Trophoblast cell (in vitro differentiated cells and primary cell): ENCODE measurements at regions not wholly inside any gene's neighbourhood (a gene's known extent, or its start where the extent isn't known, plus 50 kb on each side); places are given as distances from the start of the nearest gene placed in this dataset.

Source experiments
- DNase-seq, 2 donors: peaks; one replicate each; pipeline ENCODE4 v3.0.0-alpha.2; 2016
- H2AFZ ChIP-seq: 2 replicates; pipeline ENCODE4 v1.6.1; 2013; ENCODE audit warnings: low read length, moderate library complexity, mild to moderate bottlenecking; ENCODE audit not compliant: insufficient read depth, poor library complexity
- H2AK5ac ChIP-seq: 2 replicates; pipeline ENCODE4 v1.6.1; 2013; ENCODE audit warnings: mild to moderate bottlenecking, low read length
- H2BK120ac ChIP-seq: 2 replicates; pipeline ENCODE4 v1.6.1; 2013; ENCODE audit warnings: low read length, mild to moderate bottlenecking, moderate library complexity; ENCODE audit not compliant: insufficient read depth, poor library complexity
- H2BK12ac ChIP-seq: 2 replicates; pipeline ENCODE4 v1.6.1; 2013; ENCODE audit warnings: mild to moderate bottlenecking, low read length, moderate library complexity
- H2BK5ac ChIP-seq: 2 replicates; pipeline ENCODE4 v1.6.1; 2013; ENCODE audit warnings: low read length, low read depth, moderate library complexity, mild to moderate bottlenecking; ENCODE audit not compliant: poor library complexity
- H3K14ac ChIP-seq: 2 replicates; pipeline ENCODE4 v1.6.1; 2013; ENCODE audit warnings: mild to moderate bottlenecking, low read length
- H3K18ac ChIP-seq: 2 replicates; pipeline ENCODE4 v1.6.1; 2013; ENCODE audit warnings: mild to moderate bottlenecking, low read length
- H3K23ac ChIP-seq: 2 replicates; pipeline ENCODE4 v1.6.1; 2013; ENCODE audit warnings: low read length
- H3K27ac ChIP-seq: 2 replicates; pipeline ENCODE4 v1.5.1; 2013; ENCODE audit warnings: low read depth, mild to moderate bottlenecking, inconsistent platforms, low read length, moderate library complexity
- H3K27me3 ChIP-seq: 2 replicates; pipeline ENCODE4 v1.6.1; 2013; ENCODE audit warnings: inconsistent platforms, mild to moderate bottlenecking, low read length, moderate library complexity; ENCODE audit not compliant: insufficient read depth
- H3K36me3 ChIP-seq, 2 experiments: 1 replicate in 1 of 2; 2 replicates in 1 of 2; pipeline ENCODE4 v1.6.1; 2013; ENCODE audit warnings: low read length in 2 of 2, mild to moderate bottlenecking in 2 of 2, moderate library complexity in 1 of 2; ENCODE audit not compliant: insufficient read depth in 2 of 2, control insufficient read depth in 1 of 2
- H3K4ac ChIP-seq: 2 replicates; pipeline ENCODE4 v1.6.1; 2013; ENCODE audit warnings: low read depth, mild to moderate bottlenecking, low read length, moderate library complexity
- H3K4me1 ChIP-seq, 2 experiments: 1 replicate in 1 of 2; 2 replicates in 1 of 2; pipeline ENCODE4 v1.6.1; 2013; ENCODE audit warnings: low read length in 2 of 2, mild to moderate bottlenecking in 2 of 2, moderate library complexity in 1 of 2; ENCODE audit not compliant: insufficient read depth in 2 of 2, control insufficient read depth in 1 of 2
- H3K4me2 ChIP-seq: 2 replicates; pipeline ENCODE4 v1.6.1; 2013; ENCODE audit warnings: inconsistent platforms, mild to moderate bottlenecking, low read length, moderate library complexity
- H3K4me3 ChIP-seq: 2 replicates; pipeline ENCODE4 v1.5.1; 2013; ENCODE audit warnings: mild to moderate bottlenecking, low read depth, low read length, inconsistent platforms
- H3K79me1 ChIP-seq: one replicate; pipeline ENCODE4 v1.6.1; 2013; ENCODE audit warnings: low read length
- H3K79me2 ChIP-seq: 2 replicates; pipeline ENCODE4 v1.6.1; 2013; ENCODE audit warnings: low read length, mild to moderate bottlenecking; ENCODE audit not compliant: control insufficient read depth, insufficient read depth, poor library complexity
- H3K9ac ChIP-seq: 2 replicates; pipeline ENCODE4 v1.6.1; 2013; ENCODE audit warnings: mild to moderate bottlenecking, low read length
- H3K9me3 ChIP-seq: 2 replicates; pipeline ENCODE4 v1.6.1; 2013; ENCODE audit warnings: low read depth, mild to moderate bottlenecking, control low read depth, inconsistent platforms, low read length; ENCODE audit not compliant: insufficient read depth
- H4K12ac ChIP-seq: 2 replicates; pipeline ENCODE4 v1.6.1; 2013; ENCODE audit warnings: low read depth, mild to moderate bottlenecking, low read length, moderate library complexity
- H4K8ac ChIP-seq: 2 replicates; pipeline ENCODE4 v1.6.1; 2013; ENCODE audit warnings: low read depth, mild to moderate bottlenecking, low read length, moderate library complexity
- H4K91ac ChIP-seq: one replicate; pipeline ENCODE4 v1.6.1; 2013; ENCODE audit warnings: low read depth, mild to moderate bottlenecking, low read length, moderate library complexity
- WGBS: extraction: QIAGEN DNeasy Blood & Tissue Kit; methylation state at CpG from one replicate; pipeline ENCODE4 v1.1.7; 2013; ENCODE audit warnings: missing lambda C conversion rate; ENCODE audit not compliant: insufficient read length, insufficient coverage; ENCODE audit errors: extremely low coverage; 5-methylcytosine and 5-hydroxymethylcytosine counted together

DNA sequence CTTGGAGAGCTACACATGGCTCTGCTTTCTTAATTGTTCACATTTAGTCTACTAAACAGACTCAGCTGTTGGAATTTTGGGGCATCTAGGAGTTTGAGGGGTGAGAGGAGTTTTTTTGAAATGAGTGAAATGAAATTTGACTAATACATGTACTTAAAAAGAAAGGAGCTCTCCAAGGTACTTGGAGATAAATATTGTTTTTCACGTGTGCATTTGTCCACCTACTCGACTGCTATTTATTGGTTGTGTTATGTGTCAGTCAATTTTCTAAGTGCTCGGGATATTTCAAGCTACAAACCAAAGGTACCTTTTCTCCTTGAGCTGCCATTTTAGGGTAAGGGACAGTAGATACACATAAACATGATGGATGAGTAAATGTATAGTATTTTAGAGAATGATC, 697.0 kb downstream of the LIG4 start:
- no peak overlapping the region for H2AK5ac ChIP-seq

DNA sequence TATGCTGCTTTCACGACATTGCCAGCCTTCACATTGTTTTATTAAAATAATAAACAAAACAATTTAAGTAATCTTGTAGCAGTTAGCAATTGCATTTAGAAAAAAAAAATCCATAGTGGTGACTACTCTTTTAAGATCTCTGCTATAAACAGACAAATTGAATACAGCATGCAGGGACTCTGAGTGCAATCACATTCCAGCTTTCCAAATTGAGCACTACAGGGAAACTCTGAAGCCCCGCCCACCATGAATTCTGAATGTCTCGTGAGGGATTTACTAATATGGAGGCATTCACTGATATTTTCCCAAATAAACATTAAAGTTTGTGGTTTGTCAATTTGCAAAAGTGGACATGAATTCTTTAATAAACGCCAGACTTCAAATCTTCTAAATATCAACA, 698.8 kb downstream of the LIG4 start:
- Histone ChIP-seq H2AFZ (no peak overlapping the region), H3K14ac (no peak overlapping the region), H3K23ac (no peak overlapping the region), H3K27me3 (no peaks in the 10 kb centered on the region), H4K12ac (no peak overlapping the region), H3K79me1 (no peaks in the 10 kb centered on the region), H4K91ac (no peak overlapping the region), H3K27ac (no peak overlapping the region), H3K9ac (no peak overlapping the region), H2AK5ac (no peak overlapping the region), H3K9me3 (no peaks in the 10 kb centered on the region), H3K4me3 (no peak overlapping the region), H2BK5ac (no peak overlapping the region), H3K4ac (no peak overlapping the region), H3K18ac (no peak overlapping the region), H4K8ac (no peak overlapping the region), H3K79me2 (no peaks in the 10 kb centered on the region), H2BK120ac (no peak overlapping the region), H3K4me2 (no peak overlapping the region), H2BK12ac (no peak overlapping the region), H3K36me3 (no peaks in the 10 kb centered on the region), H3K4me1 (no peaks in the 10 kb centered on the region)
- DNase-seq = no peak
- whole genome bisulfite sequencing = no CpG with 5 or more reads among the region's 4 CpGs

More for the DNA sequence above, 697.0 kb downstream of the LIG4 start:
- H3K23ac ChIP-seq = no peak overlapping the region
- no peaks in the 10 kb centered on the region for H3K9me3 ChIP-seq
- no peaks in the 10 kb centered on the region for H3K79me1 ChIP-seq
- no peak overlapping the region for H4K12ac ChIP-seq
- no peaks in the 10 kb centered on the region for H3K36me3 ChIP-seq
- H2BK120ac ChIP-seq = no peak overlapping the region
- no peaks in the 10 kb centered on the region for H3K27me3 ChIP-seq
- H3K4me1 ChIP-seq = no peaks in the 10 kb centered on the region
- no peak for DNase-seq
- H4K91ac ChIP-seq = no peak overlapping the region
- no peak overlapping the region for H2BK12ac ChIP-seq
- H3K79me2 ChIP-seq = no peaks in the 10 kb centered on the region
- H2AFZ ChIP-seq = no peak overlapping the region
- no peak overlapping the region for H3K18ac ChIP-seq
- no CpG with 5 or more reads among the region's 3 CpGs for WGBS
- H2BK5ac ChIP-seq = no peak overlapping the region
- H4K8ac ChIP-seq = no peak overlapping the region
- H3K27ac ChIP-seq = no peak overlapping the region
- H3K4me2 ChIP-seq = no peak overlapping the region
- H3K14ac ChIP-seq = no peak overlapping the region
- H3K9ac ChIP-seq = no peak overlapping the region
- no peak overlapping the region for H3K4ac ChIP-seq
- no peak overlapping the region for H3K4me3 ChIP-seq

DNA sequence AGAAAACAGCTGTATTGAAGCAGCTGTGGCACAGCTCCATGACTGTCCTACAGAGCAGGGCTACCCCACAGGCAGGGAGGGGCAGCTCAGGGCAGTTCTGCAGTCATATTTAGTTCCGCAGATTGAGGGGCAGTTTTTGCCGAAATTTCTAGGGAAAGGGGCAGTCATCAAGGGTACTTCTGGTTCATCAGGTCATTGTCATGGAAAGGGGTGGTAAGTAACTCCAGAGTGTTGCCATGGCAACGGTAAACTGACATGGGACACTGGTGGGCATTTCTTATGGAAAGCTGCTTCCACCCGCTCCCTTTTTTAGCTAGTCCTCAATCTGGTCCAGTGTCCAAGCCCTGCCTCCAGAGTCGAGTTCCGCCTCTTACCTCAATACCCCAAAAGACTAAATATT, 702.8 kb downstream of the LIG4 start:
- WGBS = no CpG with 5 or more reads among the region's 6 CpGs
- Histone ChIP-seq H3K18ac (no peak overlapping the region), H3K4ac (no peak overlapping the region), H3K27me3 (no peaks in the 10 kb centered on the region), H3K79me2 (no peaks in the 10 kb centered on the region), H2BK120ac (no peak overlapping the region), H3K36me3 (no peaks in the 10 kb centered on the region), H3K23ac (no peak overlapping the region), H3K4me1 (no peaks in the 10 kb centered on the region), H3K27ac (no peak overlapping the region), H4K8ac (no peak overlapping the region), H3K9me3 (no peaks in the 10 kb centered on the region), H3K14ac (no peak overlapping the region), H2BK12ac (no peak overlapping the region), H4K91ac (no peak overlapping the region), H3K4me3 (no peak overlapping the region), H3K79me1 (no peaks in the 10 kb centered on the region), H2AK5ac (no peak overlapping the region), H2AFZ (no peak overlapping the region), H3K9ac (no peak overlapping the region), H3K4me2 (no peak overlapping the region), H4K12ac (no peak overlapping the region), H2BK5ac (no peak overlapping the region)
- DNase-seq = no peak

- DNase-seq = no peak
- WGBS = no CpG with 5 or more reads among the region's 5 CpGs
- Histone ChIP-seq H2BK12ac (no peak overlapping the region), H3K4me3 (no peak overlapping the region), H3K4me1 (no peaks in the 10 kb centered on the region), H2BK5ac (no peak overlapping the region), H3K18ac (no peak overlapping the region), H3K4me2 (no peak overlapping the region), H3K4ac (no peak overlapping the region), H3K79me1 (no peaks in the 10 kb centered on the region), H3K14ac (no peak overlapping the region), H4K91ac (no peak overlapping the region), H3K9ac (no peak overlapping the region), H3K9me3 (no peaks in the 10 kb centered on the region), H3K79me2 (no peaks in the 10 kb centered on the region), H3K36me3 (no peaks in the 10 kb centered on the region), H2AFZ (no peak overlapping the region), H3K27ac (no peak overlapping the region), H2AK5ac (no peak overlapping the region), H3K23ac (no peak overlapping the region), H2BK120ac (no peak overlapping the region), H3K27me3 (no peaks in the 10 kb centered on the region), H4K8ac (no peak overlapping the region), H4K12ac (no peak overlapping the region)
Observed at GRCh38 chr13:107497661-107498060, 717.7 kb downstream of the LIG4 start.
